Heart left ventricle (tissue), 16 donors: ENCODE measurements at regions not wholly inside any gene's neighbourhood (a gene's known extent, or its start where the extent isn't known, plus 50 kb on each side); places are given as distances from the start of the nearest gene placed in this dataset.
"Not testable (repeated sequence)": the region's sequence is repeated elsewhere in the genome, so short reads cannot be mapped to it uniquely, and the experiment has no call there.

Source experiments
- ATAC-seq, 4 donors: fragments of 200-7000 bp; cut with Tn5 transposase; one replicate each; pipeline ENCODE4 v1.9.1; 2020 to 2022; ENCODE audit warnings: moderate library complexity in 4 of 4, mild to moderate bottlenecking in 3 of 4, moderate number of reproducible peaks in 1 of 4
- DNase-seq, 5 donors: peaks; one replicate each; pipeline ENCODE4 v3.0.0-alpha.2; 2020
- H3K27ac ChIP-seq, 12 donors: fragments of 200-600 bp; sonication (generic) in 4 of 12; one replicate each; pipeline versions ENCODE4 v1.5.0 to v1.8.0; 2016 to 2022; ENCODE audit warnings: mild to moderate bottlenecking in 2 of 12
- H3K27me3 ChIP-seq, 9 donors: fragments of 200-600 bp; sonication (generic) in 2 of 9; one replicate each; pipeline versions ENCODE4 v1.5.1 to v1.8.0; 2016 to 2022; ENCODE audit warnings: mild to moderate bottlenecking in 3 of 9
- H3K36me3 ChIP-seq, 9 donors: fragments of 200-600 bp; sonication (generic) in 2 of 9; one replicate each; pipeline versions ENCODE4 v1.5.0 to v1.8.0; 2018 to 2022; ENCODE audit warnings: mild to moderate bottlenecking in 2 of 9
- H3K4me1 ChIP-seq, 12 donors: fragments of 200-600 bp; sonication (generic) in 4 of 12; one replicate each; pipeline versions ENCODE4 v1.5.0 to v1.8.0; 2016 to 2022; ENCODE audit warnings: mild to moderate bottlenecking in 3 of 12
- H3K4me3 ChIP-seq, 12 donors: fragments of 200-600 bp; sonication (generic) in 4 of 12; one replicate each; pipeline versions ENCODE4 v1.5.0 to v1.8.0; 2017 to 2022; ENCODE audit warnings: mild to moderate bottlenecking in 9 of 12, moderate library complexity in 4 of 12
- H3K9me3 ChIP-seq, 12 donors: fragments of 200-600 bp; sonication (generic) in 4 of 12; one replicate each; pipeline versions ENCODE4 v1.5.0 to v1.8.0; 2016 to 2022; ENCODE audit warnings: mild to moderate bottlenecking in 1 of 12
- POLR2A ChIP-seq, 2 donors: fragments of 450-650 bp; IDR thresholded peaks; one replicate each; pipeline ENCODE4 v1.6.1; 2017; ENCODE audit warnings: antibody characterized with exemption in 2 of 2, mild to moderate bottlenecking in 2 of 2, moderate library complexity in 2 of 2
- WGBS, 4 donors: extraction: QIAGEN DNeasy Blood & Tissue Kit in 2 of 4; methylation state at CpG; one replicate each; pipeline versions ENCODE4 v1.1.5 to v1.1.7; 2013 to 2018; 5-methylcytosine and 5-hydroxymethylcytosine counted together
- intact Hi-C, 10 donors: fragments of 100-400 bp; cut with DNase I; formaldehyde crosslinking; loops; one replicate each; pipeline versions ENCODE4 v1.11.1 to v1.14.2; 2022
- TF ChIP-seq, protein P1 (sequence below), 12 donors: fragments of 200-600 bp; sonication (generic) in 4 of 12; IDR thresholded peaks; one replicate each; pipeline versions ENCODE4 v1.5.0 to v1.8.0; 2018 to 2022; ENCODE audit warnings: antibody characterized with exemption in 12 of 12, mild to moderate bottlenecking in 5 of 12
- donor health status: ischemic (EF 13 %, LVEDD 7.1; RV severe dilation, severe dysfunction).
- donor health status: healthy with polysubstance abuse.
- donor health status: DM: no; HTN: yes; CAD: no.
- donor health status: DM: no; HTN: no; CAD: no.
- donor health status: ischemic (EF 25% LVEDD 6.9; RV normal size, moderate dysfunction).
- donor health status: ischemic (EF 25% LVEDD 5.7; RV mildly dilated, moderate dysfunction).
- donor health status: healthy.
- donor health status: DM: yes; HTN: yes; CAD: no.
- donor health status: ischemic (EF 35%, LVEDD 5.7; RV mildly dilated, moderate dysfunction).
- donor health status: nonischemic (EF 11% LVEDD 7.7; RV severe dilation, severe dysfunction).
- donor health status: DM: yes; HTN: yes; CAD: no.
- donor health status: PGD.
- donor health status: ischemic (EF 29% LVEDD 5.4; RV normal size, mild dysfunction).
- donor health status: nonischemic (EF 23%, LVEDD 6.1; RV moderate dilation, normal function).

DNA sequence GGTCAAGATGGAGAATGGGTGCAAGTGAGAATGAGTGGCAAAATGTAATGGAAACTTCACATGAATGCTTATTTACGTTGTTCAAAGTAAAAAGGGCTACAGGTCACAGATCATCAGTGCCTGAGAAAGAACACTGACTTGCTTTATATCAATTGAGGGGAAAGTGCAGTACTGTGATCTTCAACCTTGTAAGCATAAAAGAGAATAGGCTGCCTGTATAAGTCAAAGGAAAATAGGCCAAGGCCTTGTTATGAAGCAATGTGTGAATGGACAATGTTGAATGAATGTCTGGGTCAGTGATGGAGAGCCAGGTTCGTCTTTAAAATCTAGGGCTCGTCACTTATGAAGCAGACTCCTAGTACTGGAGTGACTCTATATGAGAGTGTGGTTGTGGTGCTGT is 158.6 kb upstream of the NT5E start:
- Histone ChIP-seq H3K9me3 (peaks cover 0 to 8% (median 0%) of the 10 kb centered on the region in 12 donors), H3K27me3 (no peaks in the 10 kb centered on the region), H3K27ac (no peak overlapping the region), H3K4me3 (no peak overlapping the region), H3K36me3 (no peaks in the 10 kb centered on the region), H3K4me1 (no peaks in the 10 kb centered on the region)
- no peak for TF ChIP-seq POLR2A (IDR thresholded peaks at IDR 0.05)
- TF ChIP-seq, protein P1, sequence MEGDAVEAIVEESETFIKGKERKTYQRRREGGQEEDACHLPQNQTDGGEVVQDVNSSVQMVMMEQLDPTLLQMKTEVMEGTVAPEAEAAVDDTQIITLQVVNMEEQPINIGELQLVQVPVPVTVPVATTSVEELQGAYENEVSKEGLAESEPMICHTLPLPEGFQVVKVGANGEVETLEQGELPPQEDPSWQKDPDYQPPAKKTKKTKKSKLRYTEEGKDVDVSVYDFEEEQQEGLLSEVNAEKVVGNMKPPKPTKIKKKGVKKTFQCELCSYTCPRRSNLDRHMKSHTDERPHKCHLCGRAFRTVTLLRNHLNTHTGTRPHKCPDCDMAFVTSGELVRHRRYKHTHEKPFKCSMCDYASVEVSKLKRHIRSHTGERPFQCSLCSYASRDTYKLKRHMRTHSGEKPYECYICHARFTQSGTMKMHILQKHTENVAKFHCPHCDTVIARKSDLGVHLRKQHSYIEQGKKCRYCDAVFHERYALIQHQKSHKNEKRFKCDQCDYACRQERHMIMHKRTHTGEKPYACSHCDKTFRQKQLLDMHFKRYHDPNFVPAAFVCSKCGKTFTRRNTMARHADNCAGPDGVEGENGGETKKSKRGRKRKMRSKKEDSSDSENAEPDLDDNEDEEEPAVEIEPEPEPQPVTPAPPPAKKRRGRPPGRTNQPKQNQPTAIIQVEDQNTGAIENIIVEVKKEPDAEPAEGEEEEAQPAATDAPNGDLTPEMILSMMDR (IDR thresholded peaks at IDR 0.05) = no peak
- no peak for ATAC-seq
- no peak for DNase-seq
- WGBS, 4 donors = 79 to 86% (median 84%) methylated on average over 3 of the region's 3 CpGs
- intact Hi-C loops = no loop called here

DNA sequence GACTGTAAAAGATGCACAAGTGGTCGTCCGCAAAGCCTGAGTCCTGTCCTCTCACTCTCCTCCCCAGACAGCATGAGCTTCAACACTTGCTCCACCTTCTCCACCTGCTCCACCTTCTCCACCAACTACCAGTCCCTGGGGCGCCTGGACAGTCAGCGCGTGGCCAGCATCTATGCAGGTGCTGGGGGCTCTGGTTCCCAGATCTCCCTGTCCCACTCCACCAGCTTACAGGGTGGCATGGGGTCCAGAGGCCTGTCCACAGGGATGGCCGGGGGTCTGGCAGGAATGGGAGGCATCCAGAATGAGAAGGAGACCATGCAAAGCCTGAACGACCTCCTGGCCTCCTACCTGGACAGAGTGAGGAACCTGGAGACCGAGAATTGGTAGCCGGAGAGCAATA is 162.2 kb upstream of the NT5E start:
- TF ChIP-seq, protein P1 (IDR thresholded peaks at IDR 0.05) = no peak
- TF ChIP-seq POLR2A (IDR thresholded peaks at IDR 0.05) = no peak
- no peaks in the 10 kb centered on the region for H3K4me1 ChIP-seq
- H3K27ac ChIP-seq = no peak overlapping the region
- no peak overlapping the region for H3K4me3 ChIP-seq
- no peaks in the 10 kb centered on the region for H3K27me3 ChIP-seq
- intact Hi-C loops = no loop called here
- DNase-seq = no peak
- no peaks in the 10 kb centered on the region for H3K36me3 ChIP-seq
- ATAC-seq = no peak
- peaks cover 0 to 8% (median 0%) of the 10 kb centered on the region in 12 donors for H3K9me3 ChIP-seq
- WGBS, 4 donors = 81 to 88% (median 84%) methylated on average over 8 to 9 of the region's 9 CpGs

DNA sequence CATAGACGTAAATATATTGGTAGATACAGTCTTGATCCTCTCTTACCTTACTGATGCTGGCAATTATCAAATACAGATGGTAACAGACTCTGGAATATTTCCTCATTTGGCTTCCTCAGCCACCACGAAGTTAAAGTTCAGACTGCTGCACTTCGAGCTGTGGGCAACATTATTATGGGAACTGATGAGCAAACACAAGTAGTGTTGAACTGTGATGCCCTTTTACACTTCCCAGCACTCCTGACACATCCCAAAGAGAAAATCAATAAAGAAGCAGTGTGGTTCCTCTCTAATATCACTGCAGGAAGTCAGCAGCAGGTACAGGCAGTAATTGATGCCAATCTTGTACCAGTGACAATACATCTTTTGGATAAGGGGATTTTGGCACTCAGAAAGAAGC is 162.7 kb upstream of the NT5E start:
- H3K36me3 ChIP-seq = no peaks in the 10 kb centered on the region
- H3K27me3 ChIP-seq = no peaks in the 10 kb centered on the region
- intact Hi-C loops = no loop called here
- ATAC-seq (no peak), DNase-seq (no peak)
- no peak overlapping the region for H3K27ac ChIP-seq
- peaks cover 0 to 8% (median 0%) of the 10 kb centered on the region in 12 donors for H3K9me3 ChIP-seq
- 60 to 64% (median 62%) methylated on average over 3 of the region's 3 CpGs for WGBS, 4 donors
- H3K4me1 ChIP-seq = no peaks in the 10 kb centered on the region
- no peak overlapping the region for H3K4me3 ChIP-seq
- TF ChIP-seq, protein P1 (IDR thresholded peaks at IDR 0.05) = no peak
- TF ChIP-seq POLR2A (IDR thresholded peaks at IDR 0.05) = no peak

DNA sequence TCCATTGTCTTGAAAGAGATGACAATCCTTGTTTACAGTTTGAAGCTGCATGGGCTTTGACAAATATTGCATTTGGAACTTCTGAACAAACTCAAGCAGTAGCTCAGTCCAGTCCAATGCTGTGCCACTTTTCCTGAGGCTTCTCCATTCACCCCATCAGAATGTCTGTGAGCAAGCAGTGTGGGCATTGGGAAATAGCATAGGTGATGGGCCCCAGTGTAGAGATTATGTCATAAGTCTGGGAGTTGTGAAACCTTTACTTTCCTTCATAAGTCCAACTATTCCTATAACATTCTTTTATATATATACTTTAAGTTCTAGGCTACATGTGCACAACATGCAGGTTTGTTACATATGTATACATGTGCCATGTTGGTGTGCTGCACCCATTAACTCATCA is 163.4 kb upstream of the NT5E start:
- H3K27ac ChIP-seq, DNase-seq, H3K9me3 ChIP-seq, intact Hi-C loops, H3K4me1 ChIP-seq, ATAC-seq, H3K27me3 ChIP-seq, H3K36me3 ChIP-seq, H3K4me3 ChIP-seq: not testable (repeated sequence)

DNA sequence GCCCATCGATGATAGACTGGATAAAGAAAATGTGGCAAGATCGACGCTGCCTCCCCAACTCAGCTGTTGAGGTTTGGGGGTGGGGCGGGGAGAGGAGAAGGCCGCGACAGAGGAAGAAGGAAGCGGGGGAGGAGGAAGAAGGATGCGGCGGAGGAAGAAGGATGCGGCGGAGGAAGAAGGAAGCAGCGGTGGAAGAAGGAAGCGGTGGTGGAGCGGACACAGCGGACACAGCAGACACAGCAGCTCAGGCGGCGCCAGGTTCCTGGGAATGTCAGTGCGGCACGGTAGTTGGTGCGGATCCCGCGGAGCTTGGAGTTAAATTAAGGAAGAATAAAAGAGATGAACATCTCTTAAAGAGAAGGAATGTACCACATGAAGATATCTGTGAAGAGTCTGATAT is 163.9 kb upstream of the NT5E start:
- Histone ChIP-seq H3K4me3 (no peak overlapping the region), H3K9me3 (peaks cover 0 to 8% (median 0%) of the 10 kb centered on the region in 12 donors), H3K4me1 (no peaks in the 10 kb centered on the region), H3K27ac (no peak overlapping the region), H3K27me3 (no peaks in the 10 kb centered on the region), H3K36me3 (no peaks in the 10 kb centered on the region)
- DNase-seq (no peak), ATAC-seq (no peak)
- TF ChIP-seq, protein P1 (IDR thresholded peaks at IDR 0.05) = no peak
- 86 to 88% (median 87%) methylated on average over 22 of the region's 22 CpGs for WGBS, 4 donors
- intact Hi-C loops = no loop called here
